Progenitor cell of endocrine pancreas (in vitro differentiated cells): ENCODE measurements at regions not wholly inside any gene's neighbourhood (a gene's known extent, or its start where the extent isn't known, plus 50 kb on each side); places are given as distances from the start of the nearest gene placed in this dataset.

Source experiments
- DNase-seq: peaks from one replicate; pipeline ENCODE4 v3.0.0; 2021; ENCODE audit warnings: low spot score; ENCODE audit not compliant: unreplicated experiment
- H3K27ac Mint-ChIP-seq: 2 replicates; pipeline ENCODE4 v1.8.0; 2021; ENCODE audit warnings: mild to moderate bottlenecking, moderate library complexity, mixed read lengths
- H3K27me3 Mint-ChIP-seq: 2 replicates; pipeline ENCODE4 v1.8.0; 2021; ENCODE audit warnings: mixed read lengths
- H3K36me3 Mint-ChIP-seq: 2 replicates; pipeline ENCODE4 v1.8.0; 2022; ENCODE audit warnings: mixed read lengths; ENCODE audit not compliant: insufficient read depth
- H3K4me1 Mint-ChIP-seq: 2 replicates; pipeline ENCODE4 v1.8.0; 2021; ENCODE audit warnings: low read depth, mixed read lengths
- H3K4me3 Mint-ChIP-seq: 2 replicates; pipeline ENCODE4 v1.8.0; 2021; ENCODE audit warnings: low read depth, mild to moderate bottlenecking, moderate library complexity, mixed read lengths
- H3K9me3 Mint-ChIP-seq: 2 replicates; pipeline ENCODE4 v1.8.0; 2021; ENCODE audit warnings: low read depth, mixed read lengths
- CTCF ChIP-seq: fragments of 200-600 bp; sonication (generic); IDR thresholded peaks from one replicate; pipeline ENCODE4 v1.5.0; 2021; ENCODE audit warnings: antibody characterized with exemption, mild to moderate bottlenecking; ENCODE audit not compliant: unreplicated experiment

GRCh38 chr19:28605501-28606268 is 607.3 kb downstream of the UQCRFS1 start:
- Mint-ChIP-seq H3K4me3 (no peak overlapping the region), H3K27ac (no peak overlapping the region), H3K4me1 (peaks cover 3% of the 10 kb centered on the region), H3K36me3 (no peaks in the 10 kb centered on the region), H3K9me3 (peaks cover 16% of the 10 kb centered on the region), H3K27me3 (peaks cover 5% of the 10 kb centered on the region)
- TF ChIP-seq CTCF = no peak
- DNase-seq = no peak

GRCh38 chr19:28603453-28603852 is 609.5 kb downstream of the UQCRFS1 start:
- Mint-ChIP-seq H3K9me3 (peaks cover 15% of the 10 kb centered on the region), H3K4me1 (peaks cover 14% of the 10 kb centered on the region), H3K36me3 (no peaks in the 10 kb centered on the region), H3K27ac (no peak overlapping the region), H3K27me3 (peaks cover 22% of the 10 kb centered on the region), H3K4me3 (no peak overlapping the region)
- no peak for DNase-seq
- TF ChIP-seq CTCF = no peak

- no peak overlapping the region for H3K4me3 Mint-ChIP-seq
- H3K27me3 Mint-ChIP-seq = peaks cover 22% of the 10 kb centered on the region
- no peaks in the 10 kb centered on the region for H3K36me3 Mint-ChIP-seq
Measured at GRCh38 chr19:28602675-28603298, 610.2 kb downstream of the UQCRFS1 start.

GRCh38 chr19:28601723-28602440 is 611.1 kb downstream of the UQCRFS1 start:
- H3K27ac Mint-ChIP-seq = no peak overlapping the region
- peaks cover 6% of the 10 kb centered on the region for H3K9me3 Mint-ChIP-seq
- peaks cover 17% of the 10 kb centered on the region for H3K4me1 Mint-ChIP-seq
- DNase-seq = no peak
- no peaks in the 10 kb centered on the region for H3K36me3 Mint-ChIP-seq
- no peak overlapping the region for H3K4me3 Mint-ChIP-seq
- TF ChIP-seq CTCF = no peak
- H3K27me3 Mint-ChIP-seq = peaks cover 22% of the 10 kb centered on the region

More at GRCh38 chr19:28602675-28603298, 610.2 kb downstream of the UQCRFS1 start:
- H3K9me3 Mint-ChIP-seq = peaks cover 10% of the 10 kb centered on the region
- no peak for TF ChIP-seq CTCF
- no peak for DNase-seq
- no peak overlapping the region for H3K27ac Mint-ChIP-seq
- peaks cover 14% of the 10 kb centered on the region for H3K4me1 Mint-ChIP-seq

GRCh38 chr19:28598861-28599260 is 614.1 kb downstream of the UQCRFS1 start:
- peaks cover 28% of the 10 kb centered on the region for H3K27me3 Mint-ChIP-seq
- TF ChIP-seq CTCF = no peak
- no peaks in the 10 kb centered on the region for H3K9me3 Mint-ChIP-seq
- H3K27ac Mint-ChIP-seq = no peak overlapping the region
- no peak for DNase-seq
- no peak overlapping the region for H3K4me3 Mint-ChIP-seq
- peaks cover 26% of the 10 kb centered on the region for H3K4me1 Mint-ChIP-seq
- H3K36me3 Mint-ChIP-seq = no peaks in the 10 kb centered on the region
